HG03558 (cell line): ENCODE measurements at regions not wholly inside any gene's neighbourhood (a gene's known extent, or its start where the extent isn't known, plus 50 kb on each side); places are given as distances from the start of the nearest gene placed in this dataset.

Experiments used
- ATAC-seq: cut with Tn5 transposase; IDR thresholded peaks from one replicate; pipeline ENCODE4 v1.9.1; 2021; ENCODE audit warnings: moderate number of reproducible peaks; ENCODE audit not compliant: unreplicated experiment; ENCODE audit errors: extremely low read depth

- ATAC-seq = no peak
Observed at GRCh38 chr4:33031328-33031727, 2311.2 kb downstream of the PCDH7 start.

- ATAC-seq = no peak
Observed at GRCh38 chr4:33037464-33037863, 2317.3 kb downstream of the PCDH7 start.

- ATAC-seq = no peak
Observed at GRCh38 chr4:33045334-33045733, 2325.2 kb downstream of the PCDH7 start.

- ATAC-seq = no peak
Observed at GRCh38 chr4:33052241-33052640, 2332.1 kb downstream of the PCDH7 start.

GRCh38 chr4:33054161-33054560 is 2334.0 kb downstream of the PCDH7 start:
- ATAC-seq = no peak

DNA sequence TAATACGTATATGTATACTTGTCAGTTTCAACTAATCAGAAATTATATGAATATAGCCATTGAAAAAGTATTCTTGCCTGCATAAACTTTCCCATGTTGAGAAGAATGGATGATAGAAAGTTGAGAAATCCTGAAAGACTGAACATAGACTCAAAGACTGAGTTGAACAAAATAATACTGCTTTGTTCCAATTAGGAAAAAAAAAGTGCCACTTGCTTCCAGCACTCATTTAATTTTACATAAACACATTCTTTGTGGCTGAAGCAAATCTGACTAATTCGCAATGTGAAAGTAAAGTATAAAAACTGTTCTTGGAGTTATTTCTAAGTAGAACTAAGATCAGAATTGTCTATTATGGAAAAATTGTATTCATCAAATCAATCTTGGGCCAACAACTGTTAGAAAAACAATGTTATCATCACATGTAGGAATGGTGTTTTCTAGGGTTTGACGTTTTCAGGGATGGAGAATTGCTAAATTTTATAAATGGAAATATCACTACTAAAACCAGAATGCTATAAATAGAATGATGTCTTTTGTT is 2334.6 kb downstream of the PCDH7 start:
- no peak for ATAC-seq

DNA sequence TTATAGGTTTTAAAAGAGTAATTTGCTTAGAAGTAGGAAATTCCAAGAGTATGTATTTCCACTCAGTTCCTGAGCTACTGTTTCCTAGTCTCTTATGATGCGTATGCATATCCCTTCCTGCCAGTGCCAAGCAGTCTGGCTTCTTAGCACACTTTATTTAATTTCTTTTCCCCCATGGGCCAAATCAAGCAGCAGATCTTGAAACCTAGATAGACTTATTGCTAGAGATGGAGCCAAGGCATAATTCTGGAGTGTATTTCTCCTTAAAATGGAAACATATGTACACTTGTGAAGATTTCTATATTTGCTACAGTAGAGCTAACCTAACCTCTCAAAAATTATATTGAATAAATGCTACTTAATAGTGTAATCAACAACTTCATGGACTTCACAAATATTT is 2337.6 kb downstream of the PCDH7 start:
- ATAC-seq = no peak

DNA sequence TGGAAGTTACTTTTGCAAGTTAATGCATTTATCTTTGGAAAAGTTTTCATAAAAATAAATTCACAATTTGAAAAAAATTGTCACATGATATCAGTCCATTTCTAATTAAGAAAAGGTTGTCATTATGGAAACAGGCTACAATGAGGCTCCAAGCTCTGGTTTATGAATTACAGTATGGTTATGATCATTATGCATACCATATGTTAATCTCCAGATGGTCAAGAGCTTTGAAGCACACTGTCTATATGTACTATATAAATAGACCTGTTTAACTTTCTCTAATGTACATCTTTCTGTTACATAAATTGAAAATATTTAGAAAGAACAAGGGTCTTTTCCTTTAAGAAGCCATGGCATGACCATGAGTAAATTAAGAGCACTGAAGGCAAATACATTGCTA is 2338.8 kb downstream of the PCDH7 start:
- ATAC-seq = no peak

GRCh38 chr4:33060674-33061542 is 2340.7 kb downstream of the PCDH7 start:
- no peak for ATAC-seq

- no peak for ATAC-seq
Observed at GRCh38 chr4:33061727-33062126, 2341.6 kb downstream of the PCDH7 start.

- no peak for ATAC-seq
Observed at GRCh38 chr4:33062155-33062806, 2342.1 kb downstream of the PCDH7 start.

- ATAC-seq = no peak
Observed at GRCh38 chr4:33063241-33063640, 2343.1 kb downstream of the PCDH7 start.

GRCh38 chr4:33064238-33064637 is 2344.1 kb downstream of the PCDH7 start:
- ATAC-seq = no peak

DNA sequence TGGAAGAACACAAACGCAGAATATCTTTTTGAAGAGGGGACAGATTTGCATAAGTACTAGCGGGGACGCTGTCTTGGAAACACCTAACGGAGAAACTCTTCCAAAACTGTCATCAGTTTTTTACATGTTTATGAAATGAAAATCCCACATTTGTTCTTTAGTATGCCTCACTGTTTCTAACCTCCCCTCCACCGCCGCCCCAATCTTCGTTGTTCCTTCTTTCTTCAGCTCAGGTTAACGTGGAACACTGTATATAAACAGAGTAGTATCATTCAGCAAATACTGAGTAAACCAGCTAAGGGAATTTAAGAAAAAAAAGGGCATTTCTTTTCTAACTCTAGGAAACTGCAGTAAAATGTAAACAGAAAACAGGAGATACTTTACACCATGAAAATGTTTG is 2345.6 kb downstream of the PCDH7 start:
- no peak for ATAC-seq

GRCh38 chr4:33067221-33067620 is 2347.1 kb downstream of the PCDH7 start:
- ATAC-seq = no peak

DNA sequence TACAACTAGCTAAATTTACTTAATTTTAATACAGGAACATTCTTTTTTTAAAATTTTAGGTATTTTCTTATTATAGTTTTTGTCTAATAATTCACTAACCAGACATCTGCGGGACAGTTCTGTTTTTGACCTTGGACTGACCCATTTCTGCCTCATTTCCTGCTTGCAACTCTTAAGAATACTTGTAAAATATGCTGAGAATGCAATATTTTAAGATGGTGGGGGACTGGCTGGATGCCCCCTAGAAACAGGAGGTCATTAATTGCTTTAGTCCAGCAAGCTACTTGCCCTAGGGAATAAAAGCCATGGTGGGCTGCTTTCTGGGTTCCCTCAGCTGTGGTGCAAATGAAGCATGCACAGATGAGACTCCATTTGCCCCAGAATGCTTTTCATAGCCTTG is 2348.4 kb downstream of the PCDH7 start:
- ATAC-seq = no peak

DNA sequence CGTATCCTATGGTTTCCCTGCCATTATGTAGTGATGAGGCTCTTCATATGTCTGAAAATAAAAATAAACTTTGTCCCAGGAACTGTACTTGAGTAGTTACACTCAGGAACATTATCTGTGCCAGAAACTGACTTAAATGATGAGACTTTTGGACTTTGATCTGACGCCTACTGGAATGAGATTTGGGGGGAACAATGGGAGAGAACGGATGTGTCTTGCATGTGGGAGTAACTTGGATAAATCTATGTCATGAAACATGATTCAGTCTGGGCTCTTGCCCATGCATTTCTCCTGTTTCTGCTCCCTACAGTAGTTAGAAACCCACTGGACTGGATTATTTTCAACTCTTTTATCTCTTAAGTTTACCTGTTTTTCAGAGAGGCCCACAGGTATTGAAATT is 2351.4 kb downstream of the PCDH7 start:
- no peak for ATAC-seq

DNA sequence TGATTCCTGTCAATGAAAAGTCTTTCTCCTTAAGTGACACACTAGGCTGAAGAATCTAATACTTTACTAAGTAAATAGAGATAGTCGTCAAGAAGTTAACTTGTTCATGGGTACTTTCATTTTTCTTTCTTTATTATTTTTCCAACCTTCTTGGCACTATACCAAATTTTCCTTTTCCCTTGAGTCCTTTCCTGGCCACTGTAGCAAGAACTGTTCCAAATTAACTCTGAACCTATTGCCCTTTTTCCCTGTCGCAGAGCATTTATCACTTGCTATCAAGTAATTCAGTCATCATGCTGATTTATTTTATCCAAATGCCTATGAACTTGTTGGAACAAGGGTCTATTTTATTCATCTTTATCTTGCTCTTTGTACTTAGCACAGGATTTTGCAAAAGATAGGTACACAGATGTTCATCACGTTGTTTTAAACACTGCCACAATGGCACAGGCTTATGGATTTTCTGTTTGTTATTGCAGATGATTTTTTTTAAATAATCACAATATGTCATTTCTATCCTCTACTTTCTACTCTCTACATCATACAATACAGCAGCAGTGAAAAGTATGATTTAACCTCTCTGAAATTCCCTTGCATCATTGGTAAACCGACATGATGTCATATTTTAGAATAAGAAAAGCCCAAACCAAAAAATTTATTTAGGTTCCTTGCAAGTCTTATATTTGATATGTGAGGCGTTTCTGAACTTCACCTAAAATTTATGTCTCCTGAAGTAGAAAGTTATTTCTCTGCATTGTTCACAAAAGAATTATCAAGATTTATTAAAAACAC is 2352.3 kb downstream of the PCDH7 start:
- no peak for ATAC-seq

DNA sequence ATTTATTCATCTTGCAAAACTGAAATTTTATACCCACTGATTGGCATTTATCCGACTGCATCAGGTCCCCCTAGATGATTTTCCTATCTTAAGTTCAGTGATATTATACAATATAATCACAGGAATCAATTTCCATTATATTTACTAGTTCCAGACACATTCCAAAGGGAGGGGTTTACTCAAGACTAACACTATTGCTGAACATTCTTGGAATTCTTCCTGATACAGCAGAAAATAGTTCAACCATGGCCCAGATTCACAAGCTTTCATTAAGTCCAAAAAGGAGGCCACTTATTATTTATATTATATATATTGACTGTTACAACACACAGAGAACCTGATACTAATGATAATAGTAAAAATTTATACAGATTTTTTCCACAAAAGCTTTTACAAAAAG is 2353.6 kb downstream of the PCDH7 start:
- ATAC-seq = no peak

GRCh38 chr4:33078145-33078544 is 2358.0 kb downstream of the PCDH7 start:
- ATAC-seq = no peak

GRCh38 chr4:33080275-33080674 is 2360.1 kb downstream of the PCDH7 start:
- no peak for ATAC-seq
